Mesenchymal stem cell (in vitro differentiated cells and primary cell): ENCODE measurements at regions not wholly inside any gene's neighbourhood (a gene's known extent, or its start where the extent isn't known, plus 50 kb on each side); places are given as distances from the start of the nearest gene placed in this dataset.

Source experiments
- DNase-seq: peaks from one replicate; pipeline ENCODE4 v3.0.0-alpha.2; 2013
- H2AFZ ChIP-seq: one replicate; pipeline ENCODE4 v1.6.1; 2013; ENCODE audit warnings: low read depth, mild to moderate bottlenecking, control low read depth, inconsistent platforms, low read length, moderate library complexity
- H2AK5ac ChIP-seq: 2 replicates; pipeline ENCODE4 v1.6.1; 2013; ENCODE audit warnings: low read length, moderate library complexity, mild to moderate bottlenecking, inconsistent platforms; ENCODE audit not compliant: severe bottlenecking
- H2BK120ac ChIP-seq: one replicate; pipeline ENCODE4 v1.6.1; 2013; ENCODE audit warnings: low read depth, mild to moderate bottlenecking, inconsistent platforms, low read length, moderate library complexity
- H2BK12ac ChIP-seq, 2 experiments: one replicate each; pipeline ENCODE4 v1.6.1; 2013; ENCODE audit warnings: inconsistent platforms in 2 of 2, low read length in 2 of 2, mild to moderate bottlenecking in 2 of 2, moderate library complexity in 2 of 2, control low read depth in 1 of 2
- H2BK15ac ChIP-seq: one replicate; pipeline ENCODE4 v1.6.1; 2013; ENCODE audit warnings: mild to moderate bottlenecking, low read depth, inconsistent platforms; ENCODE audit not compliant: poor library complexity, severe bottlenecking
- H2BK5ac ChIP-seq: 2 replicates; pipeline ENCODE4 v1.6.1; 2013; ENCODE audit warnings: low read depth, mild to moderate bottlenecking, low read length, control low read depth, inconsistent platforms; ENCODE audit not compliant: poor library complexity, severe bottlenecking
- H3K14ac ChIP-seq, 2 experiments: one replicate each; pipeline ENCODE4 v1.6.1; 2013; ENCODE audit warnings: inconsistent platforms in 2 of 2, low read length in 2 of 2, control low read depth in 1 of 2, mild to moderate bottlenecking in 1 of 2, moderate library complexity in 1 of 2
- H3K18ac ChIP-seq, 2 experiments: one replicate each; pipeline ENCODE4 v1.6.1; 2013; ENCODE audit warnings: inconsistent platforms in 2 of 2, low read length in 2 of 2, control low read depth in 1 of 2, low read depth in 1 of 2, mild to moderate bottlenecking in 1 of 2
- H3K23ac ChIP-seq, 2 experiments: one replicate each; pipeline ENCODE4 v1.6.1; 2013; ENCODE audit warnings: inconsistent platforms in 2 of 2, low read length in 2 of 2, mild to moderate bottlenecking in 2 of 2, moderate library complexity in 2 of 2, control low read depth in 1 of 2
- H3K27ac ChIP-seq: 2 replicates; pipeline ENCODE4 v1.5.1; 2013; ENCODE audit warnings: mild to moderate bottlenecking, moderate library complexity, low read length, control low read depth, inconsistent platforms; ENCODE audit not compliant: poor library complexity, severe bottlenecking
- H3K27me3 ChIP-seq, 2 experiments: 2 replicates each; pipeline versions ENCODE4 v1.6.1 to v1.7.0; 2013; ENCODE audit warnings: low read length in 2 of 2, mild to moderate bottlenecking in 2 of 2, moderate library complexity in 2 of 2, control low read depth in 1 of 2, inconsistent platforms in 1 of 2; ENCODE audit not compliant: control insufficient read depth in 1 of 2, insufficient read depth in 1 of 2
- H3K36me3 ChIP-seq, 2 experiments: 2 replicates each; pipeline versions ENCODE4 v1.6.1 to v1.7.0; 2013; ENCODE audit warnings: low read length in 2 of 2, control low read depth in 1 of 2, inconsistent platforms in 1 of 2, low read depth in 1 of 2, mild to moderate bottlenecking in 1 of 2; ENCODE audit not compliant: insufficient read depth in 2 of 2, control insufficient read depth in 1 of 2
- H3K4ac ChIP-seq, 2 experiments: one replicate each; pipeline ENCODE4 v1.6.1; 2013; ENCODE audit warnings: inconsistent platforms in 2 of 2, low read length in 2 of 2, mild to moderate bottlenecking in 2 of 2, moderate library complexity in 2 of 2, control low read depth in 1 of 2, low read depth in 1 of 2
- H3K4me1 ChIP-seq: 2 replicates; pipeline ENCODE4 v1.6.1; 2013; ENCODE audit warnings: low read depth, low read length, control low read depth; ENCODE audit not compliant: control insufficient read depth, insufficient read depth
- H3K4me2 ChIP-seq: 2 replicates; pipeline ENCODE4 v1.6.1; 2013; ENCODE audit warnings: low read length, mild to moderate bottlenecking, inconsistent platforms; ENCODE audit not compliant: poor library complexity, severe bottlenecking
- H3K4me3 ChIP-seq, 2 experiments: 2 replicates each; pipeline versions ENCODE4 v1.5.1 to v1.7.0; 2013; ENCODE audit warnings: low read length in 2 of 2, mild to moderate bottlenecking in 2 of 2, control low read depth in 1 of 2, low read depth in 1 of 2; ENCODE audit not compliant: insufficient read depth in 1 of 2
- H3K79me1 ChIP-seq: replicated peaks from 2 replicates; pipeline ENCODE4 v1.6.1; 2013; ENCODE audit warnings: mild to moderate bottlenecking, control low read depth, low read length, inconsistent platforms; ENCODE audit not compliant: poor library complexity, severe bottlenecking
- H3K9ac ChIP-seq: 2 replicates; pipeline ENCODE4 v1.7.0; 2013; ENCODE audit warnings: mild to moderate bottlenecking, low read length, moderate library complexity
- H3K9me3 ChIP-seq: 2 replicates; pipeline ENCODE4 v1.7.0; 2013; ENCODE audit warnings: mild to moderate bottlenecking, low read length; ENCODE audit not compliant: control insufficient read depth
- H4K8ac ChIP-seq: one replicate; pipeline ENCODE4 v1.6.1; 2013; ENCODE audit warnings: inconsistent platforms, mild to moderate bottlenecking, low read length, moderate library complexity
- H4K91ac ChIP-seq: one replicate; pipeline ENCODE4 v1.6.1; 2013; ENCODE audit warnings: mild to moderate bottlenecking, low read length, inconsistent platforms
- WGBS: methylation state at CpG from one replicate; pipeline ENCODE4 v1.1.7; 2013; ENCODE audit warnings: mixed read lengths; 5-methylcytosine and 5-hydroxymethylcytosine counted together

- Histone ChIP-seq H2BK15ac (no peak overlapping the region), H3K27me3 (peaks cover 0 to 8% of the 10 kb centered on the region in 2 experiments), H2AFZ (no peak overlapping the region), H2AK5ac (no peak overlapping the region), H3K4me1 (no peaks in the 10 kb centered on the region), H3K4me3 (peak overlapping the region in 1 of 2 experiments; percentile 77), H3K4me2 (no peak overlapping the region), H3K9ac (peak overlapping the region; percentile 74), H3K14ac (no peak overlapping the region), H2BK12ac (no peak overlapping the region), H3K4ac (no peak overlapping the region), H2BK120ac (no peak overlapping the region), H4K91ac (no peak overlapping the region), H3K18ac (no peak overlapping the region), H4K8ac (no peak overlapping the region), H3K36me3 (no peaks in the 10 kb centered on the region), H3K23ac (no peak overlapping the region), H3K27ac (no peak overlapping the region), H3K9me3 (no peaks in the 10 kb centered on the region), H3K79me1 (no peaks in the 10 kb centered on the region), H2BK5ac (no peak overlapping the region)
- WGBS = 84% methylated on average over 7 of the region's 7 CpGs
- no peak for DNase-seq
These were observed 230.5 kb downstream of the EFCAB11 start for GRCh38 chr14:89723930-89724627.

- Histone ChIP-seq H2BK12ac (no peak overlapping the region), H4K91ac (no peak overlapping the region), H3K79me1 (no peaks in the 10 kb centered on the region), H2AK5ac (no peak overlapping the region), H3K4me3 (no peak overlapping the region), H3K14ac (no peak overlapping the region), H2BK5ac (no peak overlapping the region), H3K4me1 (no peaks in the 10 kb centered on the region), H3K9me3 (no peaks in the 10 kb centered on the region), H3K27me3 (peaks cover 0 to 8% of the 10 kb centered on the region in 2 experiments), H2BK15ac (no peak overlapping the region), H3K4me2 (no peak overlapping the region), H2AFZ (no peak overlapping the region), H2BK120ac (no peak overlapping the region), H3K4ac (no peak overlapping the region), H3K23ac (no peak overlapping the region), H3K9ac (peak overlapping the region; percentile 29), H4K8ac (no peak overlapping the region), H3K27ac (no peak overlapping the region), H3K36me3 (no peaks in the 10 kb centered on the region), H3K18ac (no peak overlapping the region)
- DNase-seq = peak; percentile 43
- 76% methylated on average over 6 of the region's 6 CpGs for WGBS
These were observed 232.6 kb downstream of the EFCAB11 start for GRCh38 chr14:89721956-89722355.

- H3K27ac ChIP-seq = no peak overlapping the region
- H3K14ac ChIP-seq = no peak overlapping the region
- peak overlapping the region; percentile 5 for H4K8ac ChIP-seq
- no peak overlapping the region for H3K4me2 ChIP-seq
- H2BK15ac ChIP-seq = no peak overlapping the region
- no peaks in the 10 kb centered on the region for H3K9me3 ChIP-seq
- H3K27me3 ChIP-seq = peaks cover 0 to 8% of the 10 kb centered on the region in 2 experiments
- no peaks in the 10 kb centered on the region for H3K36me3 ChIP-seq
- WGBS = 63% methylated on average over 11 of the region's 11 CpGs
- no peak overlapping the region for H2BK5ac ChIP-seq
- no peak overlapping the region for H2AK5ac ChIP-seq
- no peak overlapping the region for H4K91ac ChIP-seq
- H3K79me1 ChIP-seq = no peaks in the 10 kb centered on the region
- no peak overlapping the region for H2BK12ac ChIP-seq
- no peaks in the 10 kb centered on the region for H3K4me1 ChIP-seq
- no peak overlapping the region for H3K18ac ChIP-seq
- H3K4me3 ChIP-seq = no peak overlapping the region
- no peak overlapping the region for H3K23ac ChIP-seq
- H2AFZ ChIP-seq = no peak overlapping the region
- no peak overlapping the region for H2BK120ac ChIP-seq
- H3K4ac ChIP-seq = no peak overlapping the region
- no peak for DNase-seq
- H3K9ac ChIP-seq = peak overlapping the region; percentile 29
These were observed 233.5 kb downstream of the EFCAB11 start for GRCh38 chr14:89720741-89721729.

DNA sequence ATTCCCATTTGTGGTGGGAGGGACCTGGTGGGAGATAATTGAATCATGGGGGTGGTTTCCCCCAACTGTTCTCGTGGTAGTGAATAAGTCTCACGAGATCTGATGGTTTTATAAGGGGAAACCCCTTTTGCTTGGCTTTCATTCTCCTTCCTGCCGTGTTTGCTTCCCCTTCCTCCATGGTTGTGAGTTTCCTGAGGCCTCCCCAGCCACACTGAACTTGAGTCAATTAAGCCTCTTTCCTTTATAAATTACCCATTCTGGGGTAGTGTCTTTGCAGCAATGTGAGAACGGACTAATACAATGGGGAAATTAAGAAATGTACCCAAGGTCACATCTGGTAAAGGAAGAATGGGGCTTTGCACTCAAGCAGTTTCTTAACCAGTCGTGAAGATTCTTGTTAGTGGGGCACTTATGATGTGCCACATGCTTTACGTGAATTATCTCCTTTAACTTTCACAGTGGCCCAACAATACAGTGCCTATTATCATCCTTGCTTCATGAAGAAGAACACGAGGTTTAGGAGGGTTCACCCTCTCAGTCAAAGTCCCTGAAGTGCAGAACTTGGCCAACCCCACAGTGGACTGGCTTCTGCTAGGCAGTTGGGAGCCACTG is 234.3 kb downstream of the EFCAB11 start:
- no peak overlapping the region for H4K8ac ChIP-seq
- no peak overlapping the region for H2BK15ac ChIP-seq
- no peak overlapping the region for H3K4ac ChIP-seq
- no peak overlapping the region for H3K27ac ChIP-seq
- H3K18ac ChIP-seq = no peak overlapping the region
- H3K36me3 ChIP-seq = no peaks in the 10 kb centered on the region
- H2BK5ac ChIP-seq = no peak overlapping the region
- H3K9me3 ChIP-seq = no peaks in the 10 kb centered on the region
- H3K4me3 ChIP-seq = no peak overlapping the region
- no peak overlapping the region for H4K91ac ChIP-seq
- no peak overlapping the region for H3K4me2 ChIP-seq
- H3K27me3 ChIP-seq = peaks cover 0 to 8% of the 10 kb centered on the region in 2 experiments
- no peak overlapping the region for H3K23ac ChIP-seq
- H3K79me1 ChIP-seq = no peaks in the 10 kb centered on the region
- no peak overlapping the region for H2BK120ac ChIP-seq
- no peak overlapping the region for H2AFZ ChIP-seq
- no peaks in the 10 kb centered on the region for H3K4me1 ChIP-seq
- WGBS = 80% methylated on average over 7 of the region's 7 CpGs
- no peak overlapping the region for H3K9ac ChIP-seq
- no peak for DNase-seq
- no peak overlapping the region for H2AK5ac ChIP-seq
- H3K14ac ChIP-seq = no peak overlapping the region
- no peak overlapping the region for H2BK12ac ChIP-seq
